ENCODE measurements at regions not wholly inside any gene's neighbourhood (a gene's known extent, or its start where the extent isn't known, plus 50 kb on each side); places are given as distances from the start of the nearest gene placed in this dataset.

DNA sequence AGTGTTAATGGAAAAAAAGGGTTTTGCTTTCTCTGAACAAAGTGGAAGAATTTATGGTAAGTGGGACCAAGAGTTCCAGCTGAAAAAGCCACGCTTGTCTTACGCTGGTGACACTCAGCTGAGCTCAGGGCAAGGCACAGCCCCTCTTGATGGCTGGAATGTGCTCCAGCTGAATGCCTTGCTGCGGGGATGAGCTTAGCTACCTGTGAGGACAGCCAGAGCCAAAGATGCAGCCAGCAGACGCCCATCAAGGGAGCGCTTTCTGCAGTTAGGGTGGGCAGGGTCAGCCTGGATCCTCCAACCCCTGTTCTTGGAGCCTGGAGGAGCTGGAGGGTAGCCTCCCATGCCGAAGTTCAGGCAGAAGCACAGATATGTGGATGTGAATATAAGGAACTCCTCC lies 191.4 kb downstream of the SCP2D1 start:
- H3K4me1 ChIP-seq = no peaks in the 10 kb centered on the region
- intact Hi-C loops (cut with DNase I) = no loop called here
- no peak overlapping the region for H3K4me3 ChIP-seq
- ATAC-seq (no peak), DNase-seq (no peak)
- H3K27ac ChIP-seq = no peak overlapping the region
- no peaks in the 10 kb centered on the region for H3K36me3 ChIP-seq
- no peak for TF ChIP-seq CTCF (IDR thresholded peaks at IDR 0.05)
- no peaks in the 10 kb centered on the region for H3K27me3 ChIP-seq (ENCODE audit: low read depth)
- no peaks in the 10 kb centered on the region for H3K9me3 ChIP-seq

DNA sequence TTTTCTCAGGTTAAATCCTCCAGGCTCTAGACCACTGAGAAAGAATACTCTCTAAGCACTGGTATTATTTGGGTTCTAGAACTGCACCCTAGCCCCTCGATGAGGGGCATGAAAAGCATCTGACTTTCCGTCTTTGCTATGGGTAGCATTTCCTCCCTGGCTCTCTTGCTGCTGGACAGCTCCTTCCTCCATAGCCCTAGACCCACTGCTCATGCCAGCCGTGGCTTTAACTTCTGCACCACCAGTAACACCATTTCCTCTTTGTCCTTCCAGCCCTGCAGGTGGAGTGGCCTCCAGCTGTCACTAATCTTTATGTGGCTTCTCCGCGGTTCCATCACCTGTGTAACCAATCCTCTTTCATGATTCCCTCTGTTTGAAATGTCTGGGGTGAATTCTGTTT lies 194.9 kb downstream of the SCP2D1 start:
- no peak overlapping the region for H3K4me3 ChIP-seq
- intact Hi-C loops (cut with DNase I) = no loop called here
- ATAC-seq = no peak
- no peaks in the 10 kb centered on the region for H3K9me3 ChIP-seq
- no peak overlapping the region for H3K27ac ChIP-seq
- H3K4me1 ChIP-seq = no peaks in the 10 kb centered on the region
- no peaks in the 10 kb centered on the region for H3K36me3 ChIP-seq
- DNase-seq = no peak
- no peaks in the 10 kb centered on the region for H3K27me3 ChIP-seq (ENCODE audit: low read depth)
- TF ChIP-seq CTCF (IDR thresholded peaks at IDR 0.05) = no peak

DNA sequence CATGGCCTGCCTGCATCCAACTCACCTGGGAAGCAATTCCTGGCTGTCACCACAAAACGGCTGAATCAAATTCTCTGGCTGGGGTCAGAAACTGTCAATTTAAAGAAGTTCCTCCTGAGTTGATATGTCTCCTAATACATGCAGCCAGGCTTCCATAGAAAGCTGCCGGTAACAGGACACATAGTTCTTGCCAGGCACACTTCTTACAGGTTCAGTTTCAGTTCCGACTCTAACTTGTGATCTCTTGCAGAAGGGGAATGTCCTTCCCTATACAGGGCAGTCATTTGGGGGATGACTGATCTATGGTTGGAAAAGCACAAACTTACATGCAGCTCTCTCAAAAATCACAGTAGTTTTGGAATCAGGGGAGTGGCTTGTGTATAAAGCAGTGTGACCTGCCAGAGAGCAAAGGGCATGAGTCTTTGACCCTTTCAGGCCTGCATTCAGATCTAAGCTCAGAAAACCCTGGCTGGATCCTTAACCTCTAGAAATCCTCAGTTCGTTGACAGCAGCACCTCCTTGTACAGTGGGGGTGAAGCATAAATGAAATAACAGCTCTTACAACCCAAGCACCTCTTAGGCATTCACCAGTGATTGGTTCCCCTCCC lies 195.6 kb downstream of the SCP2D1 start:
- ATAC-seq = no peak
- TF ChIP-seq CTCF (IDR thresholded peaks at IDR 0.05) = no peak

DNA sequence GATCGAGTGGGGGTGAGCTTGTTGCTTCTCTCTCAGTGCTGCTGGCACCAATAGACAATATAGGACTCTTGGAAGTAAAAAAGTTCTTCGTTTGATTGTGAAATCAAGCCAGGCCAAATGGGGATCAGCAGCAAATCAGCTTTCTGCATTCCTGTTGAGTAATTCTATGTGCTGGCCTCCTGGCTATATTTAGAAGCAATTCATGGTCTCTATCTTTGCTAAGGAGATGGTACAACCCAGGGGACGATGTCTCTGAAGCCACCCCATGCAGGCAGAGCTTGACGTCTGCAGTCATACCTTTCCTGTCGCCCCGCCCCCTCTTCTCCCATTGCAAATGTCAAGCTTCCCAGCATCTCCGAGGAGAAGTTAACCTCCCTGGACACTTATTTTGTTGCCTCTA lies 199.1 kb downstream of the SCP2D1 start:
- no peaks in the 10 kb centered on the region for H3K27me3 ChIP-seq (ENCODE audit: low read depth)
- no peaks in the 10 kb centered on the region for H3K9me3 ChIP-seq
- intact Hi-C loops (cut with DNase I) = no loop called here
- no peak for TF ChIP-seq CTCF (IDR thresholded peaks at IDR 0.05)
- H3K4me1 ChIP-seq = no peaks in the 10 kb centered on the region
- no peak for ATAC-seq
- H3K27ac ChIP-seq = no peak overlapping the region
- no peaks in the 10 kb centered on the region for H3K36me3 ChIP-seq
- no peak overlapping the region for H3K4me3 ChIP-seq
- no peak for DNase-seq

More for the DNA sequence above, 195.6 kb downstream of the SCP2D1 start:
- intact Hi-C loops (cut with DNase I) = no loop called here
- no peak overlapping the region for H3K4me3 ChIP-seq
- H3K9me3 ChIP-seq = no peaks in the 10 kb centered on the region
- no peak overlapping the region for H3K27ac ChIP-seq
- no peak for DNase-seq
- H3K27me3 ChIP-seq (ENCODE audit: low read depth) = no peaks in the 10 kb centered on the region
- H3K4me1 ChIP-seq = no peaks in the 10 kb centered on the region
- H3K36me3 ChIP-seq = no peaks in the 10 kb centered on the region

- H3K27ac ChIP-seq = no peak overlapping the region
- ATAC-seq (no peak), DNase-seq (no peak)
- no peaks in the 10 kb centered on the region for H3K36me3 ChIP-seq
- no peaks in the 10 kb centered on the region for H3K27me3 ChIP-seq (ENCODE audit: low read depth)
- H3K9me3 ChIP-seq = no peaks in the 10 kb centered on the region
- no peak overlapping the region for H3K4me3 ChIP-seq
- no peak for TF ChIP-seq CTCF (IDR thresholded peaks at IDR 0.05)
- intact Hi-C loops (cut with DNase I) = no loop called here
- H3K4me1 ChIP-seq = no peaks in the 10 kb centered on the region
Observed at GRCh38 chr20:19013907-19014306, 198.5 kb upstream of the SLC24A3 start.
